ENCODE measurements at regions not wholly inside any gene's neighbourhood (a gene's known extent, or its start where the extent isn't known, plus 50 kb on each side); places are given as distances from the start of the nearest gene placed in this dataset.

GRCh38 chr16:6165330-6165979, 1067.9 kb upstream of the EEF2KMT start:
- no peak for DNase-seq

GRCh38 chr16:6160871-6161270, 1063.3 kb upstream of the EEF2KMT start:
- DNase-seq, result no peak

DNA sequence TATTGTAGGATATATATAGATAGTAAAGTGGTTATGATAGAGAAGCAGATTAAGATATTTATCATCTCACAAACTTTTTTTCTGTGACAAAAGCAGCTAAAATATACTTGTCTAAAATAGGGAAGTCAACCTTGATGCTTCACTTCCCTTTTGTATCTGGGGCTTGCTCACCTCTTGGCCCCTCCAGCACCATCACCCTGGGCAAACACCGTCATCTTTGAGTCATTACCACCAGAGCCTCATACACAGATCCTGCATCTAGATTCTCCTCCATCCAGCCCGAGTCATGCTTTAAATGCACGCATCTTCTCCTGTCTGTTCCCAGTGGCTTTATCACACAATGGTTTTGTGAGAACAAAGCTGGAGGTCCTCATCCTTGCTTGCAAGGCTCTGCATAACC, 1062.7 kb upstream of the EEF2KMT start:
- DNase-seq, result no peak

DNA sequence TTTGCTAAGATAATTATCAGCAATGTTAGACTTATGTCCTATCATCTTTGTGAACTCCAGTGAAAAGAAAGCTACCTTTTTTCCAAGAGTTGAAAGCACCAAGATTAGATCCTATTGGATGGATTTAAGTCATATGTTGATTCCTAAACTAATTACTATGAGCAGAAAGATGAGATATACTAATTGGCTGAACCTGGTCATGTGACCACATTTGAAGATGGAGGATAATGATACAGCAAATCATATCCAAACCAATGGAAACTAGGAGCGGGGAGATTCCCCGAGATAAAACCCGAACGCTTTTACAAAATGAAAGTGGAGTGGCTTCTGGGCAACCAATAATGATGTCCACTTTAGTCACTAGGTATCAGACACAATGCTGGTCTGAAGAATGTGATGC, 1060.2 kb upstream of the EEF2KMT start:
- DNase-seq, result no peak

DNA sequence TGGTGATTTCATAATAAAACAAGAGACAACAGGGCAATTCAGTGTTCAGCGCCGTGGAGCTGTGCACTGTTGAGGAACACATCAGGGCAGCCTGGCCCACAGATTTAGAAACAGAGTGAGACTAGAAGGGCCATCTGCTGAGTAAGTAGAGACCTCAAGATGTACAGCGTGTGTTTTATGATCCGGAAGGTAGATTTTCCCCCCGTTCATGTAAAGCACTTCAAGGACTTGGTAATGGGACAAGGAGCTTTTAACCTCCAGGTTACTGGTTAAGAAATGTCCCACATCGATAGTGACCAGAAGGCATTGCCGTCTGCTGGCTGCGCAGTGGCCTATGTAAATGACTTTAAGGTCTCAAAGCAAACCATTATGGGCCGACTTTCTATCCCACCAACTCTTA, 1057.7 kb upstream of the EEF2KMT start:
- no peak for DNase-seq

DNA sequence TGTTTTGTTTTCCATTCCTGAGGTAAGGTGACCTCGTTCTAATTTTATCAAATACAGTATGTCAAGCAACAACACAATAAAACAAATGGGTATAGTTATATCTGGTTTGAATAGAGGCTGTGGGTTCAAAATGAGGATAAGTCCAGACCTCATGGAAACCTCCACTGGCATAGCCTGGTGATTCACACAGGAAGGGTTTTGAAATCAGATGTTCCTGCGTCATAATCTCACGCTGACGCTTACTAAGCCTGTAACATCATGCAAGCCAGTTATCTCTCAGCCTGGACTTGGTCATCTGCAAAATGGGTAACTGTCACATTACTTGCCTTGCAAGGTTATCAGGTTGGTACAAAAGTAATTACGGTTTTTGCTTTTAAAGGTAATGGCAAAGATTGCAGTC, 1056.3 kb upstream of the EEF2KMT start:
- DNase-seq, result no peak

DNA sequence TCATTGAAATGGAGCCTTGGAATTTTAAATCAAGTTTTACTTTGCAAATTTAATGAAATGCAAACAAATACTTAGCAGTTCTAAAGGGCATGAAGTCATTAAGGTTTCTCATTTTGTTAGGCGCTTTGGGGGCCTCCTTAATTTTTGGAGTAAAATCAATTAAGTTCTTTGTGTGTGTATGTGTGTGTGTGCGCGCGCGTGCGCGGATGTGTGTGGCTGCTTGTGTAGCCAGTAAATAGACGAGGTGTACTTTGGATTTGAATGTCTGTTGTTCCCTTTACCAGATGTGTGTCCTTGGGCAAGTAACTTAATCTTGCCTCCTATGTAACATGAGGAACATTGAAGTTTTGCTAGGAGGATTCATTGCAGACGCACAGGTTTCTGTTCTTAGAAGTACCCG, 1051.4 kb upstream of the EEF2KMT start:
- no peak for DNase-seq

DNA sequence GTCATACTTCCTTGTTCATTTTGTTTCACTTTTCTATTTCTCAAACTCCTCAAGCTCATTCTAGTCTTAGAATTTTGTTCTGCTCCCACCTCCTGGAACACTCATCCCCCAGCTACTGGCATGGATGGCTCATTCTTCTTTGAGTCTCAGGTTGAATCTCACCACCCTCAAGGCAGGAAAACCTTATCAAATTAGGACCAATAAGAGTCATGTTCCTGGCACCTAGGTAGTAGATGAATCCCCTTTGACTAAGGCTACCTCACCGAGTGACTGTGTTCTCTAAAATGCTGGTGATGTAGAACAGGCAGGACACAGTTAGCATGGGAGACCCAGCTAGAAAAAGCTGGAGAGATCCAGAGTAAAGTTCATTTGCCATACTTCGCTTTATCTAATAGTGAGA, 1050.8 kb upstream of the EEF2KMT start:
- no peak for DNase-seq

- no peak for DNase-seq
Measured at GRCh38 chr16:6146874-6147425, 1049.4 kb upstream of the EEF2KMT start.

GRCh38 chr16:6146356-6146755, 1048.8 kb upstream of the EEF2KMT start:
- DNase-seq, result no peak

DNA sequence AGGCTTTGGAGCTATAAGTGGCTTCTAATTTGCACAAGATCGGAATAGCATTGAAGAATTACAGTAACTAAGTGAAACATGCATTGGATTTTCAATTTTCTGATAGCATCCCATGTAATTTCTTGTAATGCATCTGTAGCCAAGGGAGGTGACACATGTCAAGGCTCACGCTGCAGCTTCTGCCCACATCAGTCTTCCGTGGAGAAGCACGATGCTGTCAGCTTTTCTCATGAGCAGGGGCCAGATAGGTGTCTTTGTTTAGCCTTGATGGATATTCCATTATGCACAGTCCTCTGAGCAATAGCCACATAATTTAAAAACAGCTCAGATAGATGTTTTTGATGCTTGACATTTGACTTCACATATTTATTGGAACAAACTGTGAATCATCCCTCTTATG, 1046.9 kb upstream of the EEF2KMT start:
- DNase-seq, result no peak

DNA sequence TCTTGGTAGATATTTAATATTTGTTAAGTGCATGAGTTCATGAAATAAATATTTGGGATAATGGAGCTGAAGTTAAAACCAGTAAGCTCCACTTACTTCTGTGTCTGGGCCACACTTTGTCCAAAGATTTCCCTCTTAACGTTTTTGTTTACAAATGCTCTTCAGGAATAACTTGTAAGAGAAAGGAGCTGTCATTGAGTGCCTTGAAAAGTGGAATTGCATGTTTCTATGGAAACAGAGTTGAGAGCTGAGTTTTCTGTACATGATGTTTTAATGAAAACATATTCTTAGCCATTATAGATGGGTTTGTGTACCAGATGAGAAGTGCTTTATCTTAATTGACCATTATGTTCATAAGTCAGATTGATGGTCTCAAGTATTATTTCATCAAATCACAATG, 1045.4 kb upstream of the EEF2KMT start:
- DNase-seq, result no peak

GRCh38 chr16:6133009-6133557, 1035.5 kb upstream of the EEF2KMT start:
- no peak for DNase-seq

DNA sequence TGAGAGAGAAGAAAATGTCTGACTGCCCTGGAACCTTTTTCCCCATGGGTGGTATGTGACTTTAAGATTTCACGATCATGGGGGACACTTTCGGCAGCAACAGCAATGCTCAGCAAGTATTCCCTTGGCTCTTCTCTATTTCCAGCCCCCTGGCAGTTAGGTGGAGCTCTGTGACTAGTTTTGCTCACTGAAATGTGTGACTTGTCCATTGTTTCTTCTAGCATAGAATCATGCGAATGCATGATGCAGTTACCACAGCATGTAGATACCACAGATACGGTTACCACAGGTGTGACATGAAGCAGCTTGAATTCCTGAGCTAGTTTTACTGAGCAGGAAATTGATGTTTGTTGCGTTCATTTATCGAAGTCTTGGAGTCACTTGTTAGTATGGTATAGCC, 1034.5 kb upstream of the EEF2KMT start:
- no peak for DNase-seq

DNA sequence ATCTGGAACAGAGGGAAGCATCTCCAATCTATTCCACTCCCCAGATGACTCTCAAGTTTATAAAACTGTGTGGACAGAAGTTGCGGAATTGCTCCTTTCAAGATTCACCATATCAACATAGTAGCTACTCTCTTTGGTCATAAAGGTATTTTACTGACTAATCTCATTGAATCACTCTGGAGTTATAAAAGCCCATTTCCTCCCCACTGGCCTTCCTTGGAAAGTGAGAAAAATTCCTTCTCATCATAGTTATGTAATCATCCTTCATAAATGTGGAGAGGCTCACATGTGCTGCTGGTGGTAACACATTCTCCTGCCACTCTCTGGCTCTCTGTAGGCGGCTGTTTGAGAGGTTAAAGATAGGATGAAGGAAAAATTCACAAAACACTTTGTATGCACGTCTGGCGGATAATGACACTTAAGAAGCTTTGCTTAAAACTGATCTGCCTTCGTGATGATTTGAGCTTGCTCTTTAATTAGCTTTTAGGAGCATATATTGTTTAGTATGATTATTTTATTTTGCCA, 1034.0 kb upstream of the EEF2KMT start:
- no peak for DNase-seq

DNA sequence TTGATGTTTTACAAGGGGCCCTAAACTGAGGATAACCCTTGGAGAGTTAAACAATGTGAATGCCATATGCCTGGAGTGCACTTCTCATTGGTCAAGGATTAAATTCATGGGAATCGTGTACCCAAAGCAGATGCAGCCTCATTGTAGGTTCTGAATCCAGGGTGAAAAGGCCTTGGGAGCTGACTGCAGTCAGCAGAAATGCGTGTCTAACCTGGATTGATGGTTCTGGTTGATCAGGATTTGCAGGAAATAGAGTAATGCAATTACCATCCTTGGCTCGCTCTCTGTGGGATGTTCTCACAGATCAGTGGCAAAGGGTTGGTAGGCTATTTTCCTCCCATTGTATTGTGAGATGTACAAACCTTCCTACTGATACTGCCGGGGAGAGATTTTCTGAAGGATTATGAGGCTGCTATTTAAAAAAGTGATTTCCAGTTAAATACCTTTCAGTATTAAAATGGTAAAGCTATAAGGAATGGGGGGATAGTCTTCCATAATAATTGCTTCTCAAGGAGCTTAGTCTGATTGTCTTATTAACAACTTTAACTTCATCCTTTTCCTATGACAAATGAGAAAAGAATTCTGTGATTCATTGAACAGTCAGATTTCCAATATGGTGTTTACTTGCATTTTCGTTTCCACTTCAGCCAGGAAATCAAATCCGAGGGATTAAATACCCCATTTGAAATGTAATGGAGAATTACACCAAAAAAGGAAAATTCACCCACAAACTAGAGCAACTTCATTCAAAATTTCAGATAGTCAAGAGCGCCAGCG, 1028.1 kb upstream of the EEF2KMT start:
- no peak for DNase-seq

DNA sequence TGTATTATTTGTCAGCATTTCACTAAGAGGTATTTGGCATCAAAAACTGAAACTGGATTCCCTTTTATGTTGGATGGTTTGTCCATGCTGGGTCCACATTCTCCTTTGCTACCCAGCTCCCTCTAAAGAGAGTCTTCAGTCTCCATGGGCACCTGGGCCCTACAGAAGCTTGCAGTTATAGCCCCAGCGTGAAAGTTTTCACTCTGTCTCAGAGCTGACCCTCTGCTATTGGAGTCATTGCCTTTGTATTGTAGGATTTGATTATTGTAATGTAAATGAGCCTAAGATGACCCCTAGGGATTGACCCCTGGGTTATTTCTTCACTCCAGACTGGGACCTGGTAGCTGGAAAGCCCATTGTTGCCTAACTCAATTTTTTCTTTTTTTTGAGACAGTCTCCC, 1026.5 kb upstream of the EEF2KMT start:
- no peak for DNase-seq

GRCh38 chr16:6122401-6122800, 1024.8 kb upstream of the EEF2KMT start:
- no peak for DNase-seq

GRCh38 chr16:6114691-6115090, 1017.1 kb upstream of the EEF2KMT start:
- DNase-seq, result no peak

GRCh38 chr16:6113749-6114148, 1016.2 kb upstream of the EEF2KMT start:
- no peak for DNase-seq

- DNase-seq, result no peak
Measured at GRCh38 chr16:6112700-6113099, 1015.1 kb upstream of the EEF2KMT start.

GRCh38 chr16:6111390-6111789, 1013.8 kb upstream of the EEF2KMT start:
- no peak for DNase-seq

DNA sequence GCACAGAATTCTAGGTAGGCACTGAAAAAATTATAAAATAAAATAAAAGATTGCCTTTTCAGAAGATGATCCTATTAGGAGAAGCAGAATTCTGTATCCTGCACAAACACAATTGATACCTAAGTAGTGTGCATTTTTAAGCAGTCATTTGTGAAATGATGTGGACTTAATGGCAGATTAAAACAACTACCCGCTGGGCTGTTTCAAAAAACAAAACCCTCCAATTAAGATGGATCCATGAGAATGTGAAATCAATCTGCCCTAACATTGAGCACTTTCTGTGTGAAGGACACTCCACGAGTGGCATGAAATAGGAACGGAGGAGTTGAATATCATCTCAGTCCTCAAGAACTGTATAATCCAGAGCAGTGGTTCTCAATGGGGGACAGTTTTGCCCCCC, 1012.8 kb upstream of the EEF2KMT start:
- no peak for DNase-seq

DNA sequence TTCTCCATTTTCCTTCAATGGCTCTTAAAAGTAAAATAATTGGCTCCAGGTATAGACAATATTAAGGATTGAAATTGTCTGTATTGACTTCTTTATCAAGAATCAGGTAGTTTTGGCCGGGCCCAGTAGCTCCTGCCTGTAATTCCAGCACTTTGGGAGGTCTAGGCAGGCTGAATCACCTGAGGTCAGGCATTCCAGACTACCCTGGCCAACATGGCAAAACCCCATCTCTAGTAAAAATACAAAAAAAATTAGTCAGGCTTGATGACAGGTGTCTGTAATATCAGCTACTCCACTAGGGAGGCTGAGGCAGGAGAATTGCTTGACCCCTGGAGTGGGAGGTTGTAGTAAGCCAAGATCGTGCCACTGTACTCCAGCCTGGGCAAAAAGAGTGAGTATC, 1008.5 kb upstream of the EEF2KMT start:
- no peak for DNase-seq
